ENCODE measurements at regions not wholly inside any gene's neighbourhood (a gene's known extent, or its start where the extent isn't known, plus 50 kb on each side); places are given as distances from the start of the nearest gene placed in this dataset.

DNA sequence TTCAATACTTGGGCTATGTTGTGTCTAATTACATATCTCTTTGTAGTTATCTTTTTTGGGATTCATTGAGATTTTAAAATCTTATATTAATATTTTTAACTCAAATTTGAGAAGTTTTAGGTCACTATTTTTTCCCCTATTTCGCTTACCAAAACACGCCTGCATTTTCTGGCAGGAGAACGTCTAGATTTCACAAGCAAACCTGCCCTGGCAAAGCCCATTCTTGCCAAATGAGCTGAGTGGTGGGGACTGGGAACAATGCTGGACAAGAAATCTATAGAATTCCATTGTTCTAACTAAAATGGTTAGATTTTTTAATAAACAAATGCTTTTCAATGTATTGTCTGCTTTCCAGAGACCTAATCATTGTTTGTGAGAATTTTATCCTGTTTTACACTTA, 1283.7 kb upstream of the RAG2 start:
- TF ChIP-seq RAD21 (conservative IDR thresholded peaks at IDR 0.05) = no peak
- TF ChIP-seq, protein P1, sequence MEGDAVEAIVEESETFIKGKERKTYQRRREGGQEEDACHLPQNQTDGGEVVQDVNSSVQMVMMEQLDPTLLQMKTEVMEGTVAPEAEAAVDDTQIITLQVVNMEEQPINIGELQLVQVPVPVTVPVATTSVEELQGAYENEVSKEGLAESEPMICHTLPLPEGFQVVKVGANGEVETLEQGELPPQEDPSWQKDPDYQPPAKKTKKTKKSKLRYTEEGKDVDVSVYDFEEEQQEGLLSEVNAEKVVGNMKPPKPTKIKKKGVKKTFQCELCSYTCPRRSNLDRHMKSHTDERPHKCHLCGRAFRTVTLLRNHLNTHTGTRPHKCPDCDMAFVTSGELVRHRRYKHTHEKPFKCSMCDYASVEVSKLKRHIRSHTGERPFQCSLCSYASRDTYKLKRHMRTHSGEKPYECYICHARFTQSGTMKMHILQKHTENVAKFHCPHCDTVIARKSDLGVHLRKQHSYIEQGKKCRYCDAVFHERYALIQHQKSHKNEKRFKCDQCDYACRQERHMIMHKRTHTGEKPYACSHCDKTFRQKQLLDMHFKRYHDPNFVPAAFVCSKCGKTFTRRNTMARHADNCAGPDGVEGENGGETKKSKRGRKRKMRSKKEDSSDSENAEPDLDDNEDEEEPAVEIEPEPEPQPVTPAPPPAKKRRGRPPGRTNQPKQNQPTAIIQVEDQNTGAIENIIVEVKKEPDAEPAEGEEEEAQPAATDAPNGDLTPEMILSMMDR (IDR thresholded peaks at IDR 0.05; ENCODE audit: poor library complexity, severe bottlenecking) = no peak
- TF ChIP-seq TAF1 (IDR thresholded peaks at IDR 0.05; ENCODE audit: low read depth) = no peak
- TF ChIP-seq POLR2AphosphoS5 (IDR thresholded peaks at IDR 0.05) = no peak
- TF ChIP-seq EZH2 (IDR thresholded peaks at IDR 0.05; ENCODE audit: borderline replicate concordance, insufficient read depth, low read length, poor library complexity, severe bottlenecking) = no peak
- no peak for TF ChIP-seq REST (IDR thresholded peaks at IDR 0.05; ENCODE audit: borderline replicate concordance)
